Tibial nerve (tissue), 3 donors: ENCODE measurements at regions not wholly inside any gene's neighbourhood (a gene's known extent, or its start where the extent isn't known, plus 50 kb on each side); places are given as distances from the start of the nearest gene placed in this dataset.

Experiments
- POLR2A ChIP-seq, 2 donors: fragments of 450-650 bp; IDR thresholded peaks; one replicate each; pipeline ENCODE4 v1.6.1; 2017; ENCODE audit warnings: antibody characterized with exemption in 2 of 2, mild to moderate bottlenecking in 2 of 2, moderate library complexity in 2 of 2
- TF ChIP-seq, protein P1 (sequence below), 5 experiments: fragments of 200-600 bp in 3 of 5; fragments of 450-650 bp in 2 of 5; sonication (generic) in 3 of 5; IDR thresholded peaks; one replicate each; pipeline ENCODE4 v1.5.1; 2016 to 2019; ENCODE audit warnings: antibody characterized with exemption in 5 of 5, mild to moderate bottlenecking in 3 of 5, moderate library complexity in 2 of 5

- TF ChIP-seq POLR2A (IDR thresholded peaks at IDR 0.05), result no peak
- TF ChIP-seq, protein P1, sequence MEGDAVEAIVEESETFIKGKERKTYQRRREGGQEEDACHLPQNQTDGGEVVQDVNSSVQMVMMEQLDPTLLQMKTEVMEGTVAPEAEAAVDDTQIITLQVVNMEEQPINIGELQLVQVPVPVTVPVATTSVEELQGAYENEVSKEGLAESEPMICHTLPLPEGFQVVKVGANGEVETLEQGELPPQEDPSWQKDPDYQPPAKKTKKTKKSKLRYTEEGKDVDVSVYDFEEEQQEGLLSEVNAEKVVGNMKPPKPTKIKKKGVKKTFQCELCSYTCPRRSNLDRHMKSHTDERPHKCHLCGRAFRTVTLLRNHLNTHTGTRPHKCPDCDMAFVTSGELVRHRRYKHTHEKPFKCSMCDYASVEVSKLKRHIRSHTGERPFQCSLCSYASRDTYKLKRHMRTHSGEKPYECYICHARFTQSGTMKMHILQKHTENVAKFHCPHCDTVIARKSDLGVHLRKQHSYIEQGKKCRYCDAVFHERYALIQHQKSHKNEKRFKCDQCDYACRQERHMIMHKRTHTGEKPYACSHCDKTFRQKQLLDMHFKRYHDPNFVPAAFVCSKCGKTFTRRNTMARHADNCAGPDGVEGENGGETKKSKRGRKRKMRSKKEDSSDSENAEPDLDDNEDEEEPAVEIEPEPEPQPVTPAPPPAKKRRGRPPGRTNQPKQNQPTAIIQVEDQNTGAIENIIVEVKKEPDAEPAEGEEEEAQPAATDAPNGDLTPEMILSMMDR (IDR thresholded peaks at IDR 0.05), result no peak
Measured at GRCh38 chr10:9437131-9437530, 1382.6 kb downstream of the GATA3 start.
